K562 (cell line): ENCODE measurements at regions not wholly inside any gene's neighbourhood (a gene's known extent, or its start where the extent isn't known, plus 50 kb on each side); places are given as distances from the start of the nearest gene placed in this dataset.

Experiments used
- CAMTA2 ChIP-seq: fragments of 250-450 bp; sonication (Bioruptor Pico); conservative IDR thresholded peaks from 2 replicates; pipeline ENCODE4 v1.5.1; 2022
- DDX20 ChIP-seq: fragments of 450-650 bp; IDR thresholded peaks from 2 replicates; pipeline ENCODE4 v1.6.1; 2016; ENCODE audit warnings: missing genetic modification characterization, low read depth, mild to moderate bottlenecking, missing compliant biosample characterization, moderate library complexity
- DNMT1 ChIP-seq: fragments of 450-650 bp; IDR thresholded peaks from 2 replicates; pipeline ENCODE4 v1.6.1; 2016; ENCODE audit warnings: antibody characterized with exemption, mild to moderate bottlenecking
- DPF2 ChIP-seq: fragments of 450-650 bp; IDR thresholded peaks from 2 replicates; pipeline ENCODE4 v1.6.1; 2016
- FOXK1 ChIP-seq: sonication (generic); formaldehyde crosslinking; IDR thresholded peaks from 2 replicates; pipeline ENCODE4 v1.8.0; 2022; ENCODE audit warnings: missing genetic modification reagents, mild to moderate bottlenecking, borderline replicate concordance
- FOXM1 ChIP-seq, 2 experiments: fragments of 450-650 bp in 1 of 2; sonication (generic) in 1 of 2; formaldehyde crosslinking in 1 of 2; IDR thresholded peaks; 2 replicates each; pipeline versions ENCODE4 v1.6.1 to v1.9.0; 2017 to 2022; ENCODE audit warnings: low read depth in 2 of 2, mild to moderate bottlenecking in 2 of 2, missing genetic modification reagents in 1 of 2, moderate library complexity in 1 of 2
- KDM4B ChIP-seq, 2 experiments: fragments of 450-650 bp in 1 of 2; sonication (generic) in 1 of 2; IDR thresholded peaks; 2 replicates each; pipeline ENCODE4 v1.6.1; 2016 to 2017; ENCODE audit warnings: borderline replicate concordance in 2 of 2, antibody characterized with exemption in 1 of 2, low read depth in 1 of 2, mild to moderate bottlenecking in 1 of 2
- KLF10 ChIP-seq: fragments of 250-450 bp; sonication (Bioruptor Pico); IDR thresholded peaks from 2 replicates; pipeline ENCODE4 v1.6.1; 2021; ENCODE audit warnings: matching md5 sums
- KLF13 ChIP-seq: fragments of 450-650 bp; IDR thresholded peaks from 2 replicates; pipeline ENCODE4 v1.6.1; 2016; ENCODE audit warnings: missing genetic modification characterization, low read depth, mild to moderate bottlenecking, missing compliant biosample characterization, moderate library complexity, borderline replicate concordance
- LARP7 ChIP-seq: fragments of 450-650 bp; IDR thresholded peaks from 2 replicates; pipeline ENCODE4 v1.6.1; 2016
- NFIC ChIP-seq: fragments of 450-650 bp; IDR thresholded peaks from 2 replicates; pipeline ENCODE4 v1.6.1; 2017; ENCODE audit warnings: mild to moderate bottlenecking, inconsistent platforms
- POLR2G ChIP-seq: fragments of 200-400 bp; formaldehyde crosslinking; IDR thresholded peaks from 2 replicates; pipeline ENCODE4 v1.6.1; 2017; ENCODE audit warnings: low read depth, mild to moderate bottlenecking, antibody characterized with exemption, low read length, moderate library complexity
- RBM39 ChIP-seq: fragments of 200-400 bp; formaldehyde crosslinking; optimal IDR thresholded peaks from 2 replicates; pipeline ENCODE3; 2018; ENCODE audit warnings: low read depth, low read length
- TAF15 ChIP-seq: fragments of 200-400 bp; formaldehyde crosslinking; IDR thresholded peaks from 2 replicates; pipeline ENCODE4 v1.6.1; 2017; ENCODE audit warnings: mild to moderate bottlenecking, low read depth, low read length, moderate library complexity
- TGIF2 ChIP-seq: sonication (generic); formaldehyde crosslinking; IDR thresholded peaks from 2 replicates; pipeline ENCODE4 v1.8.1; 2022; ENCODE audit warnings: mild to moderate bottlenecking, missing genetic modification reagents, moderate library complexity
- VEZF1 ChIP-seq: fragments of 200-800 bp; sonication (Bioruptor generic); IDR thresholded peaks from 2 replicates; pipeline ENCODE4 v1.6.1; 2017; ENCODE audit warnings: missing genetic modification characterization, missing compliant biosample characterization
- ZNF121 ChIP-seq: sonication (generic); formaldehyde crosslinking; conservative IDR thresholded peaks from 2 replicates; pipeline ENCODE4 v1.8.0; 2022; ENCODE audit warnings: missing genetic modification reagents
- ZNF146 ChIP-seq: IDR thresholded peaks from one replicate; pipeline ENCODE4 v1.6.1; 2018; ENCODE audit warnings: missing compliant biosample characterization; ENCODE audit not compliant: unreplicated experiment
- TF ChIP-seq, protein P1 (sequence below), 2 experiments: fragments of 450-650 bp; IDR thresholded peaks; 2 replicates each; pipeline ENCODE4 v1.6.1; 2016
- TF ChIP-seq, protein P2 (sequence below): sonication (generic); formaldehyde crosslinking; IDR thresholded peaks from 2 replicates; pipeline ENCODE4 v1.8.0; 2023; ENCODE audit warnings: mild to moderate bottlenecking, missing genetic modification reagents
- TF ChIP-seq, protein P3 (sequence below): sonication (generic); formaldehyde crosslinking; IDR thresholded peaks from 2 replicates; pipeline ENCODE4 v1.8.1; 2023; ENCODE audit warnings: mild to moderate bottlenecking, missing genetic modification reagents

DNA sequence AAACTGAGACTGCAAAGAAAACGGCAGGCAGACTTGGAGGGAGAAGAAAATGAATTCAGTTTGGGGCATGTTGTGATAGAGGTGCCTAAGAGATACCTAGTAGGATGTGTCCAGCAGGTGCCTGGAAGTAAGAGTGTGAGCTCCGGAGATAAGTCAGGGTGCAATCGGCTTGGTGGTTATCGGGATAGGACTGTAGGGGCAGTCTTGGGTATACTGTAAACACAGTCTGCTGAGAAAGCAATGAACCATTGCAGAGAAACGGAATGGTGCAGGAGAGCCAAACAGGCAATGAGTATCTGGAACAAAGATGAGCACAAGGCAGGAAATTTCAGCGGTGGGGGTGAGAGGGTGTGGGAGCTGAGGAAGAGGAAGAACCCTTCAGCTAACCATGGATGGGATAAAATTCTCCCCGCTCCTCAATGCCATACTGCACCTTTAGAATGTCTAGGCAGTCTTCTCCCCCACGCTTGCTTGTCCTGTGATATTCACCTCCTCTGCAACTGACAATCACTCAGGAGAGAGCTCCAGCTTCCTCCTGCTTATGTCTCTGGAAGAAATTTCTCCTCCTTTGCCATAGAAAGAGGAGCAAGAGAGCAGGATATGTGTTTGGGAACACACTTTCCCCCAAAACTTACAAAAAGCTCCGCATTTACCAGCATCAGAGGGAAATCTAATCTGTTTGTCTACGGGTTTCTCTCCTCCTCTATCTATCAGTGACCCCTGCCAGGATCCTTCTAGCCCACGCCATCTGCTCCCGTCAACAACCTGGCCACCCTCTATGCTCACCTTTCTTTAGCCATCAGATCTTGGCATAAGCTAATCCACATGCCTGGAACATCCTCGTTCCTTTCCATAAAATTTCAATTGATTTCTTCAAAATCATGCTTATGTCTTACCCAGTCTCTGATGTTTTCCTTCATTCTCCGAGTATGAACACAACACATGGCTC is 381.7 kb upstream of the JARID2 start (continued):
- TF ChIP-seq FOXM1 (IDR thresholded peaks at IDR 0.05; ENCODE audit: low read depth) (peak; percentile 43; the same call in 1 of the 2 replicates), FOXM1 (CRISPR knock-in tag; IDR thresholded peaks at IDR 0.05; ENCODE audit: low read depth) (no peak), VEZF1 (no peak), RBM39 (no peak), POLR2G (no peak), KLF13 (tag) (no peak), DDX20 (no peak), CAMTA2 (CRISPR knock-in tag) (no peak), DNMT1 (no peak), FOXK1 (CRISPR knock-in tag) (no peak), ZNF121 (CRISPR knock-in tag) (no peak), ZNF146 (CRISPR knock-in tag) (no peak), TGIF2 (no peak), KLF10 (CRISPR knock-in tag) (no peak), DPF2 (peak; percentile 82), KDM4B (IDR thresholded peaks at IDR 0.05; ENCODE audit: borderline replicate concordance in 2 of 2, low read depth in 1 of 2) (no peak), NFIC (peak; percentile 44; the same call in 1 of the 2 replicates), TAF15 (no peak), LARP7 (no peak)
- TF ChIP-seq, protein P1, sequence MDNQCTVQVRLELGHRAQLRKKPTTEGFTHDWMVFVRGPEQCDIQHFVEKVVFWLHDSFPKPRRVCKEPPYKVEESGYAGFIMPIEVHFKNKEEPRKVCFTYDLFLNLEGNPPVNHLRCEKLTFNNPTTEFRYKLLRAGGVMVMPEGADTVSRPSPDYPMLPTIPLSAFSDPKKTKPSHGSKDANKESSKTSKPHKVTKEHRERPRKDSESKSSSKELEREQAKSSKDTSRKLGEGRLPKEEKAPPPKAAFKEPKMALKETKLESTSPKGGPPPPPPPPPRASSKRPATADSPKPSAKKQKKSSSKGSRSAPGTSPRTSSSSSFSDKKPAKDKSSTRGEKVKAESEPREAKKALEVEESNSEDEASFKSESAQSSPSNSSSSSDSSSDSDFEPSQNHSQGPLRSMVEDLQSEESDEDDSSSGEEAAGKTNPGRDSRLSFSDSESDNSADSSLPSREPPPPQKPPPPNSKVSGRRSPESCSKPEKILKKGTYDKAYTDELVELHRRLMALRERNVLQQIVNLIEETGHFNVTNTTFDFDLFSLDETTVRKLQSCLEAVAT (IDR thresholded peaks at IDR 0.05) = peak; percentile 44 to 73; a peak in 2 of 4 replicates
- TF ChIP-seq, protein P2, sequence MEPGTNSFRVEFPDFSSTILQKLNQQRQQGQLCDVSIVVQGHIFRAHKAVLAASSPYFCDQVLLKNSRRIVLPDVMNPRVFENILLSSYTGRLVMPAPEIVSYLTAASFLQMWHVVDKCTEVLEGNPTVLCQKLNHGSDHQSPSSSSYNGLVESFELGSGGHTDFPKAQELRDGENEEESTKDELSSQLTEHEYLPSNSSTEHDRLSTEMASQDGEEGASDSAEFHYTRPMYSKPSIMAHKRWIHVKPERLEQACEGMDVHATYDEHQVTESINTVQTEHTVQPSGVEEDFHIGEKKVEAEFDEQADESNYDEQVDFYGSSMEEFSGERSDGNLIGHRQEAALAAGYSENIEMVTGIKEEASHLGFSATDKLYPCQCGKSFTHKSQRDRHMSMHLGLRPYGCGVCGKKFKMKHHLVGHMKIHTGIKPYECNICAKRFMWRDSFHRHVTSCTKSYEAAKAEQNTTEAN = no peak
- TF ChIP-seq, protein P3, sequence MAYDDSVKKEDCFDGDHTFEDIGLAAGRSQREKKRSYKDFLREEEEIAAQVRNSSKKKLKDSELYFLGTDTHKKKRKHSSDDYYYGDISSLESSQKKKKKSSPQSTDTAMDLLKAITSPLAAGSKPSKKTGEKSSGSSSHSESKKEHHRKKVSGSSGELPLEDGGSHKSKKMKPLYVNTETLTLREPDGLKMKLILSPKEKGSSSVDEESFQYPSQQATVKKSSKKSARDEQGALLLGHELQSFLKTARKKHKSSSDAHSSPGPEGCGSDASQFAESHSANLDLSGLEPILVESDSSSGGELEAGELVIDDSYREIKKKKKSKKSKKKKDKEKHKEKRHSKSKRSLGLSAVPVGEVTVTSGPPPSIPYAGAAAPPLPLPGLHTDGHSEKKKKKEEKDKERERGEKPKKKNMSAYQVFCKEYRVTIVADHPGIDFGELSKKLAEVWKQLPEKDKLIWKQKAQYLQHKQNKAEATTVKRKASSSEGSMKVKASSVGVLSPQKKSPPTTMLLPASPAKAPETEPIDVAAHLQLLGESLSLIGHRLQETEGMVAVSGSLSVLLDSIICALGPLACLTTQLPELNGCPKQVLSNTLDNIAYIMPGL (CRISPR knock-in tag) = no peak
